ENCODE measurements at regions not wholly inside any gene's neighbourhood (a gene's known extent, or its start where the extent isn't known, plus 50 kb on each side); places are given as distances from the start of the nearest gene placed in this dataset.

DNA sequence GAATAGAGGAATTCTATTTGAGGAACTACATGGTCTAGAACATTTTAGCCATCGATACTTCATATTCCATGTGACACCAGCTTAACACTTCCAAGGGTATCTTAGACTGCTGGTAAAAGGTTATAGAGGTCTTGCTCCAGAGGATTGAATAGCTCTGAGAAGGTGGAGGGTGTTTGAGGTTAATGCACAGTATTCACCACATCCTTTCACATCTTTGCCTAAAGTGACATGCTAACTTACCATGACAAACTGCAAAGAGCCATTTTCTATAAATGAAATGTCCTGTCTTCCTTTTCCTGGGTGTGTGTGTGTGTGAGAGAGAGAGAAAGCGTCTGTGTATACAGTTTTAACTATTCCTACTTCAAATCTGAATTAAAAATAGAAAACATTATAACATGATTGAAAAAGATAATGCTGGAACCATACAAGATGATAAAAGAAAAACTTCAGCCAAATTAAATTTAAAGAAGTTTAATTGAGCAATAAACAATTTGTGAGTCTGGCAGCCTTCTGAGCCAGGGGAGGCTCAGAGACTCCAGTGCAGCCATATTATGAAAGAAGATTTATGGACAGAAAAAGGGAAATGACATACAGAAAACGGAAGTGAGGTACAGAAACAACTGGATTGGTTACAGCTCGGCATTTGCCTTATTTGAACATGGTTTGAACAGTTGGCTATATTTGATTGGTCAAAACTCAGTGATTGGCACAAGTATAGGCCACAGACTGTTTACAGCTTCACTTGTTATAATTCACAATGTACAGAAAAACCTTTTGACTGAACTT lies 320.9 kb upstream of the CCDC179 start:
- no peak for DNase-seq (ENCODE audit: extremely low spot score in 2 of 2)
- TF ChIP-seq POLR2AphosphoS5 (IDR thresholded peaks at IDR 0.05; ENCODE audit: insufficient read depth in 1 of 2, low read depth in 1 of 2) (no peak), POLR2A (IDR thresholded peaks at IDR 0.05) (no peak)
- TF ChIP-seq, protein P1, sequence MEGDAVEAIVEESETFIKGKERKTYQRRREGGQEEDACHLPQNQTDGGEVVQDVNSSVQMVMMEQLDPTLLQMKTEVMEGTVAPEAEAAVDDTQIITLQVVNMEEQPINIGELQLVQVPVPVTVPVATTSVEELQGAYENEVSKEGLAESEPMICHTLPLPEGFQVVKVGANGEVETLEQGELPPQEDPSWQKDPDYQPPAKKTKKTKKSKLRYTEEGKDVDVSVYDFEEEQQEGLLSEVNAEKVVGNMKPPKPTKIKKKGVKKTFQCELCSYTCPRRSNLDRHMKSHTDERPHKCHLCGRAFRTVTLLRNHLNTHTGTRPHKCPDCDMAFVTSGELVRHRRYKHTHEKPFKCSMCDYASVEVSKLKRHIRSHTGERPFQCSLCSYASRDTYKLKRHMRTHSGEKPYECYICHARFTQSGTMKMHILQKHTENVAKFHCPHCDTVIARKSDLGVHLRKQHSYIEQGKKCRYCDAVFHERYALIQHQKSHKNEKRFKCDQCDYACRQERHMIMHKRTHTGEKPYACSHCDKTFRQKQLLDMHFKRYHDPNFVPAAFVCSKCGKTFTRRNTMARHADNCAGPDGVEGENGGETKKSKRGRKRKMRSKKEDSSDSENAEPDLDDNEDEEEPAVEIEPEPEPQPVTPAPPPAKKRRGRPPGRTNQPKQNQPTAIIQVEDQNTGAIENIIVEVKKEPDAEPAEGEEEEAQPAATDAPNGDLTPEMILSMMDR (IDR thresholded peaks at IDR 0.05): no peak
- Histone ChIP-seq H3K4me3 (no peak overlapping the region), H3K36me3 (no peaks in the 10 kb centered on the region), H3K27me3 (no peaks in the 10 kb centered on the region), H3K27ac (no peak overlapping the region), H3K9me3 (no peaks in the 10 kb centered on the region), H3K4me1 (no peaks in the 10 kb centered on the region)
- intact Hi-C loops (cut with DNase I): no loop called here

DNA sequence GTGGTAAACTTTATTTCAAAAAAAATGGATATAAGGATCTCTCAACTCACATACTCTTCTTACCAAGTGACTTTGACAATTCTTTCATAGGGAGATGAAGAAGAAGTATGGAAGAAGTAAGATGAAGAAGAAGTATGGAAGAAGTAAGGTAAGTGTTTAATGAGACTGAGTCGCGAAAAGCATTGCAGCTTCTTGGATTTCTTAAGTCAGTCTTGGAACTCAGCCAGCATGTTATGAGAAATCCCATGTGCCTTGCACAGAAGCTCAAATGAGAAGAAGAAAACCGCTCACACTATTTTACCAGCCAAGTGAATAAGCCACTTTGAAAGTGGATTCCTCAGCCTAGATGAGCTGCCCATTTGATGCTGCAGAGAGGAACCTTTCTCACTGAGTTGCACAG lies 332.0 kb upstream of the CCDC179 start:
- Histone ChIP-seq H3K27ac (no peak overlapping the region), H3K36me3 (no peaks in the 10 kb centered on the region), H3K4me1 (no peaks in the 10 kb centered on the region), H3K9me3 (no peaks in the 10 kb centered on the region), H3K4me3 (no peak overlapping the region), H3K27me3 (no peaks in the 10 kb centered on the region)
- intact Hi-C loops (cut with DNase I): no loop called here
- no peak for DNase-seq (ENCODE audit: extremely low spot score in 2 of 2)
- TF ChIP-seq, protein P1 (IDR thresholded peaks at IDR 0.05): no peak
- TF ChIP-seq POLR2AphosphoS5 (IDR thresholded peaks at IDR 0.05; ENCODE audit: insufficient read depth in 1 of 2, low read depth in 1 of 2) (no peak), POLR2A (IDR thresholded peaks at IDR 0.05) (no peak)

DNA sequence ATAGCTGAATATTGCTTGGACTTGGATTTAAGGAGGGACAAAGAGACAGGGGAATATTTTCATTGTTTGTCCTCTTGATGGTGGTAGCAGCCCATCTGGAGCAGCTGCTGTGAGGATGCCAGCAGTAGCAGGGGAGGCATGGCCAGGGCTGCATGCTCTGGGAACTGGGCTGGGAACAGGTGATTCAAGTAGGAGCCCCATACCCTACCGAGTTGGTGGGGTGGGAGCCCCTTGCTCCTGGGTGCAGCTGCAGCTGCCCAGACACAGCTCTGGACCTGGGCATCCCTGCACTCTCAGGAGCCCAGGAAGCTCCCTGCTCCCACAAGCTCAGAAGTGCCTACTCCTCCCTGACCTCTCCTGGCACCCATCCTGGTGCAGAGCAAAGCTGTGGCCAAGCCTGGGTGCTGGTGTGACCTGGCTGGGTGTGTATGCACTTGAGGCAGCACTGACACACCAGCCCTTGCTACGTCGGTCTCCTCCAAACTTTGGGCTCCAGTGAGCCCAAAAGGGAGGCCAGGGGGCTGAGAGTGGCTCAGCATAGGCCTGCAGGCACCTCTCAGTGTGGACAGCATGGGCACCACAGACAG lies 341.8 kb upstream of the CCDC179 start:
- no peak overlapping the region for H3K27ac ChIP-seq
- H3K27me3 ChIP-seq: no peaks in the 10 kb centered on the region
- no peaks in the 10 kb centered on the region for H3K9me3 ChIP-seq
- H3K36me3 ChIP-seq: no peaks in the 10 kb centered on the region
- intact Hi-C loops (cut with DNase I): no loop called here
- no peak for DNase-seq (ENCODE audit: extremely low spot score in 2 of 2)
- no peaks in the 10 kb centered on the region for H3K4me1 ChIP-seq
- H3K4me3 ChIP-seq: no peak overlapping the region
- TF ChIP-seq POLR2AphosphoS5 (IDR thresholded peaks at IDR 0.05; ENCODE audit: insufficient read depth in 1 of 2, low read depth in 1 of 2) (no peak), POLR2A (IDR thresholded peaks at IDR 0.05) (no peak)
- TF ChIP-seq, protein P1 (IDR thresholded peaks at IDR 0.05): no peak

DNA sequence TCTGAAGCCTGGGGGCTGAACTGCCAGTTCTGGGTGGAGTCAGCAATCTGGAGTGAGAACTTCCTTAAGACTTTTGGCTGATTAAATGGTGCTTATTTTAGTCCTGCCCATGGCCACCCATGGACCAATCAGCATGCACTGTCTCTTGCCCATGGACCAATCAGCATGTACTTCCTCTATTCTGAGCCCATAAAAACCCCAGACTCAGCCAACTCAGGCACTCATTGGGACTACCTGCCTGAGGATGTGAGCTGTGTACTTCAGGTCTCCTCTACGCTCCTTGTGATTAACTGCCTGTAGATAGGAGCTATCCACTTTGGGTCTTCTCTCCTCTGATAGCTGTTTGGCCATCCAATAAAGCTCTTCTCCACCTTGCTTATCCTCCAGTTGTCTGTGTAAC lies 342.3 kb upstream of the CCDC179 start:
- no peaks in the 10 kb centered on the region for H3K9me3 ChIP-seq
- TF ChIP-seq, protein P1 (IDR thresholded peaks at IDR 0.05): no peak
- TF ChIP-seq POLR2A (IDR thresholded peaks at IDR 0.05) (no peak), POLR2AphosphoS5 (IDR thresholded peaks at IDR 0.05; ENCODE audit: insufficient read depth in 1 of 2, low read depth in 1 of 2) (no peak)
- intact Hi-C loops (cut with DNase I): no loop called here
- H3K4me3 ChIP-seq: no peak overlapping the region
- H3K27ac ChIP-seq: no peak overlapping the region
- no peaks in the 10 kb centered on the region for H3K4me1 ChIP-seq
- no peaks in the 10 kb centered on the region for H3K36me3 ChIP-seq
- no peak for DNase-seq (ENCODE audit: extremely low spot score in 2 of 2)
- no peaks in the 10 kb centered on the region for H3K27me3 ChIP-seq
